ENCODE measurements at regions not wholly inside any gene's neighbourhood (a gene's known extent, or its start where the extent isn't known, plus 50 kb on each side); places are given as distances from the start of the nearest gene placed in this dataset.

GRCh38 chr1:34611571-34611970 lies 143.3 kb upstream of the GJB5 start:
- no peak for TF ChIP-seq ZNF394 (tag by site-specific recombination; IDR thresholded peaks at IDR 0.05; ENCODE audit: borderline replicate concordance)
- no peak for TF ChIP-seq ZNF664 (tag by site-specific recombination; IDR thresholded peaks at IDR 0.05)
- no peak for TF ChIP-seq ZNF140 (tag by site-specific recombination; IDR thresholded peaks at IDR 0.05)
- no peak for TF ChIP-seq ZNF175 (tag by site-specific recombination; IDR thresholded peaks at IDR 0.05)
- TF ChIP-seq CTCF (tag by site-specific recombination; IDR thresholded peaks at IDR 0.05): no peak
- no peak for TF ChIP-seq REPIN1 (tag by site-specific recombination; IDR thresholded peaks at IDR 0.05; ENCODE audit: low read depth)
